OCI-LY1 (cell line): ENCODE measurements at regions not wholly inside any gene's neighbourhood (a gene's known extent, or its start where the extent isn't known, plus 50 kb on each side); places are given as distances from the start of the nearest gene placed in this dataset.

Source experiments
- CTCF ChIP-seq: fragments of 200-600 bp; sonication (generic), shearing (Covaris generic); IDR thresholded peaks from 2 replicates; pipeline ENCODE4 v1.5.1; 2017; ENCODE audit warnings: mild to moderate bottlenecking, antibody characterized with exemption, low read length, moderate library complexity, mixed read lengths
- EZH2 ChIP-seq: fragments of 200-600 bp; sonication (generic), shearing (Covaris generic); IDR thresholded peaks from 2 replicates; pipeline ENCODE4 v1.8.0; 2017; ENCODE audit warnings: borderline replicate concordance, mixed run types, mild to moderate bottlenecking, antibody characterized with exemption, low read length, moderate library complexity, mixed read lengths

- TF ChIP-seq CTCF (no peak), EZH2 (no peak)
Measured at GRCh38 chr15:83380059-83380458, 67.1 kb upstream of the SH3GL3 start.
